ENCODE measurements at regions not wholly inside any gene's neighbourhood (a gene's known extent, or its start where the extent isn't known, plus 50 kb on each side); places are given as distances from the start of the nearest gene placed in this dataset.
A peak's percentile ranks its signal among the peaks of the same experiment; 100 is the strongest.

GRCh38 chr6:147621263-147621662, 112.8 kb downstream of the SAMD5 start:
- no peak for DNase-seq (ENCODE audit: low read depth)
- TF ChIP-seq, protein P1, sequence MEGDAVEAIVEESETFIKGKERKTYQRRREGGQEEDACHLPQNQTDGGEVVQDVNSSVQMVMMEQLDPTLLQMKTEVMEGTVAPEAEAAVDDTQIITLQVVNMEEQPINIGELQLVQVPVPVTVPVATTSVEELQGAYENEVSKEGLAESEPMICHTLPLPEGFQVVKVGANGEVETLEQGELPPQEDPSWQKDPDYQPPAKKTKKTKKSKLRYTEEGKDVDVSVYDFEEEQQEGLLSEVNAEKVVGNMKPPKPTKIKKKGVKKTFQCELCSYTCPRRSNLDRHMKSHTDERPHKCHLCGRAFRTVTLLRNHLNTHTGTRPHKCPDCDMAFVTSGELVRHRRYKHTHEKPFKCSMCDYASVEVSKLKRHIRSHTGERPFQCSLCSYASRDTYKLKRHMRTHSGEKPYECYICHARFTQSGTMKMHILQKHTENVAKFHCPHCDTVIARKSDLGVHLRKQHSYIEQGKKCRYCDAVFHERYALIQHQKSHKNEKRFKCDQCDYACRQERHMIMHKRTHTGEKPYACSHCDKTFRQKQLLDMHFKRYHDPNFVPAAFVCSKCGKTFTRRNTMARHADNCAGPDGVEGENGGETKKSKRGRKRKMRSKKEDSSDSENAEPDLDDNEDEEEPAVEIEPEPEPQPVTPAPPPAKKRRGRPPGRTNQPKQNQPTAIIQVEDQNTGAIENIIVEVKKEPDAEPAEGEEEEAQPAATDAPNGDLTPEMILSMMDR (conservative IDR thresholded peaks at IDR 0.05; ENCODE audit: low read depth, low read length): no peak
- no peak overlapping the region for H3K4me3 ChIP-seq (ENCODE audit: low read length)

- no peak for DNase-seq (ENCODE audit: low read depth)
- TF ChIP-seq, protein P1 (conservative IDR thresholded peaks at IDR 0.05; ENCODE audit: low read depth, low read length): no peak
- no peak overlapping the region for H3K4me3 ChIP-seq (ENCODE audit: low read length)
These were observed 113.5 kb downstream of the SAMD5 start for GRCh38 chr6:147621961-147622360.

GRCh38 chr6:147624946-147625515, 116.5 kb downstream of the SAMD5 start:
- no peak overlapping the region for H3K4me3 ChIP-seq (ENCODE audit: low read length)
- TF ChIP-seq, protein P1 (conservative IDR thresholded peaks at IDR 0.05; ENCODE audit: low read depth, low read length): no peak
- DNase-seq (ENCODE audit: low read depth): peak; percentile 43

DNA sequence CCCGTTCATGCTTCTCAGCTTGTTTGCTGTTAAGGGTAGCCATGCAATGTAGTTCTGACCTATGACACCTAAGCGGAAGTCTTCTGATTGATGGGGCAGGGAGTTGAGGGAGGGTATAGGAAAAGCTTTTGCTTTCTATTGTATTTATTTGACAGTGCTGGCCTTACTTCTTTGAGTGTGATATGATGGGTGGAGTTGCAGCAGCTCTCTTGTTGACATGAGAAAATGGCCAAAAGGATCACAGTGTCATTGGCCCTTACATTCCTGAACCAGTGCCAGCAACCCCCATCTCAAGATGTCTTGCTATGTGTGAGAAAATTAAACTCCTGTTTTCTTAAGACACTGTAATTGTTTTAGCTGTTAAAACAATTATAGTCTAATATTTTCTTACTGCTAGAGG, 117.5 kb downstream of the SAMD5 start:
- TF ChIP-seq, protein P1 (conservative IDR thresholded peaks at IDR 0.05; ENCODE audit: low read depth, low read length): no peak
- DNase-seq (ENCODE audit: low read depth): no peak
- no peak overlapping the region for H3K4me3 ChIP-seq (ENCODE audit: low read length)

- TF ChIP-seq, protein P1 (conservative IDR thresholded peaks at IDR 0.05; ENCODE audit: low read depth, low read length): no peak
- no peak overlapping the region for H3K4me3 ChIP-seq (ENCODE audit: low read length)
- DNase-seq (ENCODE audit: low read depth): no peak
These were observed 118.9 kb downstream of the SAMD5 start for GRCh38 chr6:147627411-147627810.

GRCh38 chr6:147633191-147633590, 124.7 kb downstream of the SAMD5 start:
- no peak overlapping the region for H3K4me3 ChIP-seq (ENCODE audit: low read length)
- no peak for DNase-seq (ENCODE audit: low read depth)
- TF ChIP-seq, protein P1 (conservative IDR thresholded peaks at IDR 0.05; ENCODE audit: low read depth, low read length): no peak

DNA sequence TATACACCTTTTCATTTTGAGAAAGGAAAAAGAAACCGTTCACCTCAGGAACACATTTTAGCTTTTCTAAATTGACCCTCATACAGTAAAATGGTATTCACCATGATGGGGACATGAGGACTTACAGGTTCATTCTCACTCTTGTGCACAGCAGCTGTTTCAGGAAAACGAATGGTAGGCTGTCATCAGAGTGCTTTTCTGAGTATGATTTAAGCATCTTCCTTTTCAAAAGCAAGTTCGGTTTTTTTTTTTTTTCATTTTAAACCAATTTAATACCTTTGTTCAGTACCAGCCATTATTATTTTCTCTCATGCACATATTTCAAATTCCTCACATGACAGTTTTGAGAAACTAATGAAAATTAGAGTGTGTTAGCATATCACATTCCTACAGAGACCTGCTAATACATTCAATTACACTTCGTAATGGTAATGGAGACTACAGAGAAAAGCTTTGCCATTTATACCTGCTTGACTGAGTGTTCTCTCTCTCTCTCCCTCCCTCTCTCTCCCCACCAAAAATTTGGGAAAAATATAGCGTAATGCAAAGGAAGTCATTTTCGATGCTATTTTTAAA, 129.2 kb downstream of the SAMD5 start:
- TF ChIP-seq, protein P1 (conservative IDR thresholded peaks at IDR 0.05; ENCODE audit: low read depth, low read length): no peak
- no peak for DNase-seq (ENCODE audit: low read depth)
- no peak overlapping the region for H3K4me3 ChIP-seq (ENCODE audit: low read length)

Data from retinal pigment epithelial cell (primary cell).